CD4-positive, alpha-beta T cell (primary cell): ENCODE measurements at regions not wholly inside any gene's neighbourhood (a gene's known extent, or its start where the extent isn't known, plus 50 kb on each side); places are given as distances from the start of the nearest gene placed in this dataset.

Source experiments
- ATAC-seq: fragments of 200-7000 bp; cut with Tn5 transposase; one replicate; pipeline ENCODE4 v1.10.0; 2022; ENCODE audit warnings: mild to moderate bottlenecking; ENCODE audit not compliant: poor library complexity
- CTCF ChIA-PET: fragments of 350-600 bp; sonication (Branson Sonifier 250); formaldehyde crosslinking; loops from one replicate; lab custom pipeline; 2021; ENCODE audit warnings: antibody characterized with exemption, inconsistent platforms; lab: Charles Lee
- POLR2A ChIA-PET: fragments of 350-600 bp; sonication (Branson Sonifier 250); formaldehyde crosslinking; loops from one replicate; lab custom pipeline; 2021; ENCODE audit warnings: antibody characterized with exemption, inconsistent platforms; lab: Charles Lee
- DNase-seq, 14 experiments: peaks; one replicate each; pipeline ENCODE4 v3.0.0-alpha.2; 2013 to 2020; ENCODE audit warnings: mixed read lengths in 2 of 14
- H3K27ac ChIP-seq, 2 donors: one replicate each; pipeline versions ENCODE4 v1.5.1 to v1.7.0; 2013; ENCODE audit warnings: low read length in 2 of 2, low read depth in 1 of 2, mild to moderate bottlenecking in 1 of 2
- H3K27me3 ChIP-seq, 2 experiments: 1 replicate in 1 of 2; 2 replicates in 1 of 2; pipeline versions ENCODE4 v1.6.1 to v1.7.0; 2013; ENCODE audit warnings: low read length in 2 of 2, control low read depth in 1 of 2, mild to moderate bottlenecking in 1 of 2, moderate library complexity in 1 of 2; ENCODE audit not compliant: insufficient read depth in 2 of 2, control insufficient read depth in 1 of 2
- H3K36me3 ChIP-seq: one replicate; pipeline ENCODE4 v1.6.1; 2013; ENCODE audit warnings: low read length, control low read depth; ENCODE audit not compliant: insufficient read depth
- H3K4me1 ChIP-seq: one replicate; pipeline ENCODE4 v1.6.1; 2013; ENCODE audit warnings: low read length, control low read depth; ENCODE audit not compliant: insufficient read depth
- H3K4me3 ChIP-seq: one replicate; pipeline ENCODE4 v1.5.1; 2013; ENCODE audit warnings: mild to moderate bottlenecking, low read length, moderate library complexity
- H3K9me3 ChIP-seq, 2 experiments: 1 replicate in 1 of 2; 2 replicates in 1 of 2; pipeline versions ENCODE4 v1.6.1 to v1.7.0; 2013; ENCODE audit warnings: low read length in 2 of 2, mild to moderate bottlenecking in 2 of 2, control low read depth in 1 of 2, moderate library complexity in 1 of 2; ENCODE audit not compliant: control insufficient read depth in 1 of 2, insufficient read depth in 1 of 2
- H3K27ac Mint-ChIP-seq: one replicate; pipeline ENCODE4 v1.8.0; 2020; ENCODE audit warnings: mixed read lengths
- H3K27me3 Mint-ChIP-seq: one replicate; pipeline ENCODE4 v1.8.0; 2021; ENCODE audit warnings: mixed read lengths
- H3K36me3 Mint-ChIP-seq: one replicate; pipeline ENCODE4 v1.8.0; 2021; ENCODE audit warnings: low read depth, mixed read lengths
- H3K4me1 Mint-ChIP-seq: one replicate; pipeline ENCODE4 v1.8.0; 2021; ENCODE audit warnings: low read depth, mixed read lengths
- H3K4me3 Mint-ChIP-seq: one replicate; pipeline ENCODE4 v1.8.0; 2020; ENCODE audit warnings: mild to moderate bottlenecking, mixed read lengths
- H3K9me3 Mint-ChIP-seq: one replicate; pipeline ENCODE4 v1.8.0; 2020; ENCODE audit warnings: mixed read lengths
- intact Hi-C, 2 experiments: fragments of 100-400 bp; cut with DNase I in 1 of 2; cut with micrococcal nuclease in 1 of 2; formaldehyde crosslinking; loops; one replicate each; pipeline versions ENCODE4 v1.15.1 to v1.9.0; 2023 to 2025; cut with DNase I, micrococcal nuclease
- TF ChIP-seq, protein P1 (sequence below): fragments of 200-600 bp; IDR thresholded peaks from one replicate; pipeline ENCODE4 v1.8.0; 2022; ENCODE audit warnings: antibody characterized with exemption, mild to moderate bottlenecking

DNA sequence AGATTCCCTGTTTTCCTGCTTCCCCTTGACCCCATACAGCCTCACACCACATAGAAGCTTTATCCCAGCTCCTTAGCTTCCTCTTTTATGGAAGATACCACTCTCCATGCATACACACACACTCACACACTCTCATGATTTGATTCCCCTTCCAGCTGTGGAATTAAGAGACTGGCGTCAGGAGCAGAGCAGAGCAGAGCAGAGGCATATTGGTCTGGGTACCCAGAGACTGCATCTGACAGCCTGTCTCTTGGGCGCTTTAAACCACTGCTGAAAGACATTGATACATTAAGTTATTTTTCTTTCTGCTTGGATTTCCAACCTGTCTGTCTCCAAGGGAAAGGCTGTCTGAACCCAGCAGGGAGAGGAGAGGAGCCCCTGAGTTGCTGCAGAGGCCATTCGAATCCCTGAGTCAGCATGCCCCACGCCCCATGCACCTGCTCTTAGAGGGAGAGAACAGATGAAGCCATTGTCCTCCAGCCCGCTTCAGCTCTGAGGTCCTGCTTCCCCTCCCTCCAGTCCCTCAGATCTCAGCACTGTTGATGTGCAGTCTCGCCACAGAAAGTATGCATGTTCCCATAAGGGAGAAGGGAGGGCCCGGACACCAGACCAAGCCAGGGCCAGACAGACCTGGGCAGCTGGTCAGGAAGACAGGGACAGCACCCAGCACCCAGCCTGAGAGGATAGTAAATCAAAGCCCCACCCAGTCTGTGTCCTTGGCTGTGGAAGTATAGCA is 66.7 kb upstream of the GJB5 start:
- peaks cover 7% of the 10 kb centered on the region for H3K4me1 Mint-ChIP-seq
- CTCF ChIA-PET, result no interaction called here
- H3K9me3 Mint-ChIP-seq, result no peaks in the 10 kb centered on the region
- TF ChIP-seq, protein P1, sequence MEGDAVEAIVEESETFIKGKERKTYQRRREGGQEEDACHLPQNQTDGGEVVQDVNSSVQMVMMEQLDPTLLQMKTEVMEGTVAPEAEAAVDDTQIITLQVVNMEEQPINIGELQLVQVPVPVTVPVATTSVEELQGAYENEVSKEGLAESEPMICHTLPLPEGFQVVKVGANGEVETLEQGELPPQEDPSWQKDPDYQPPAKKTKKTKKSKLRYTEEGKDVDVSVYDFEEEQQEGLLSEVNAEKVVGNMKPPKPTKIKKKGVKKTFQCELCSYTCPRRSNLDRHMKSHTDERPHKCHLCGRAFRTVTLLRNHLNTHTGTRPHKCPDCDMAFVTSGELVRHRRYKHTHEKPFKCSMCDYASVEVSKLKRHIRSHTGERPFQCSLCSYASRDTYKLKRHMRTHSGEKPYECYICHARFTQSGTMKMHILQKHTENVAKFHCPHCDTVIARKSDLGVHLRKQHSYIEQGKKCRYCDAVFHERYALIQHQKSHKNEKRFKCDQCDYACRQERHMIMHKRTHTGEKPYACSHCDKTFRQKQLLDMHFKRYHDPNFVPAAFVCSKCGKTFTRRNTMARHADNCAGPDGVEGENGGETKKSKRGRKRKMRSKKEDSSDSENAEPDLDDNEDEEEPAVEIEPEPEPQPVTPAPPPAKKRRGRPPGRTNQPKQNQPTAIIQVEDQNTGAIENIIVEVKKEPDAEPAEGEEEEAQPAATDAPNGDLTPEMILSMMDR, result no peak
- no peaks in the 10 kb centered on the region for H3K36me3 ChIP-seq
- H3K27ac Mint-ChIP-seq, result no peak overlapping the region
- no peak overlapping the region for H3K27ac ChIP-seq
- intact Hi-C loops, result no loop called here
- H3K36me3 Mint-ChIP-seq, result no peaks in the 10 kb centered on the region
- peaks cover 0 to 5% of the 10 kb centered on the region in 2 experiments for H3K27me3 ChIP-seq
- no peak overlapping the region for H3K4me3 Mint-ChIP-seq
- DNase-seq, result no peak
- POLR2A ChIA-PET, result no interaction called here
- no peak for ATAC-seq
- peaks cover 41% of the 10 kb centered on the region for H3K27me3 Mint-ChIP-seq
- H3K4me3 ChIP-seq, result no peak overlapping the region
- H3K9me3 ChIP-seq, result no peaks in the 10 kb centered on the region
- no peaks in the 10 kb centered on the region for H3K4me1 ChIP-seq

- Histone ChIP-seq H3K27me3 (peaks cover 0 to 5% of the 10 kb centered on the region in 2 experiments), H3K9me3 (peaks cover 0 to 5% of the 10 kb centered on the region in 2 experiments), H3K4me3 (no peak overlapping the region), H3K4me1 (no peaks in the 10 kb centered on the region), H3K36me3 (no peaks in the 10 kb centered on the region), H3K27ac (no peak overlapping the region)
- Mint-ChIP-seq H3K4me1 (no peaks in the 10 kb centered on the region), H3K27ac (no peak overlapping the region), H3K27me3 (peaks cover 41% of the 10 kb centered on the region), H3K36me3 (no peaks in the 10 kb centered on the region), H3K9me3 (peaks cover 3% of the 10 kb centered on the region), H3K4me3 (no peak overlapping the region)
- TF ChIP-seq, protein P1, result no peak
- DNase-seq (no peak), ATAC-seq (no peak)
- intact Hi-C loops, result no loop called here
- ChIA-PET POLR2A (no interaction called here), CTCF (no interaction called here)
These were observed 64.6 kb upstream of the GJB5 start for GRCh38 chr1:34690269-34690668.

- H3K27me3 ChIP-seq, result peaks cover 0 to 7% of the 10 kb centered on the region in 2 experiments
- Mint-ChIP-seq H3K4me3 (no peak overlapping the region), H3K4me1 (no peaks in the 10 kb centered on the region), H3K27me3 (peaks cover 36% of the 10 kb centered on the region), H3K27ac (no peak overlapping the region), H3K36me3 (no peaks in the 10 kb centered on the region), H3K9me3 (peaks cover 3% of the 10 kb centered on the region)
- intact Hi-C loops, result no loop called here
- no peak overlapping the region for H3K27ac ChIP-seq
- TF ChIP-seq, protein P1, result no peak
- POLR2A ChIA-PET, result no interaction called here
- CTCF ChIA-PET, result no interaction called here
- no peak overlapping the region for H3K4me3 ChIP-seq
- H3K9me3 ChIP-seq, result peaks cover 0 to 8% of the 10 kb centered on the region in 2 experiments
- ATAC-seq, result no peak
- no peaks in the 10 kb centered on the region for H3K4me1 ChIP-seq
- no peak for DNase-seq
- H3K36me3 ChIP-seq, result no peaks in the 10 kb centered on the region
These were observed 61.8 kb upstream of the GJB5 start for GRCh38 chr1:34693081-34693480.
